HepG2 (cell line): ENCODE measurements at regions not wholly inside any gene's neighbourhood (a gene's known extent, or its start where the extent isn't known, plus 50 kb on each side); places are given as distances from the start of the nearest gene placed in this dataset.

ENCODE experiments used
- ATAC-seq: fragments of 200-7000 bp; cut with Tn5 transposase; 3 replicates; pipeline ENCODE4 v1.9.1; 2020; ENCODE audit warnings: mild to moderate bottlenecking, moderate library complexity
- BruUV-seq: library from RNA; stranded (reverse); fragments of 400-500 nt; replicated peaks from 2 replicates; lab custom pipeline; 2021; lab: Mats Ljungman, UMichigan
- CTCF ChIA-PET: fragments of 300-600 bp; formaldehyde crosslinking; extraction: SDS; loops from one replicate; lab custom pipeline; 2021; ENCODE audit warnings: low total read pairs, inconsistent platforms, low intra/inter-chr PET ratio; lab: Yijun Ruan, JAX
- POLR2A ChIA-PET: fragments of 350-600 bp; sonication (Branson Sonifier 250); formaldehyde crosslinking; loops from one replicate; lab custom pipeline; 2020; ENCODE audit warnings: antibody characterized with exemption, inconsistent platforms; lab: Yijun Ruan, JAX
- DNase-seq: peaks from one replicate; pipeline ENCODE4 v3.0.0-alpha.2; 2015; ENCODE audit warnings: low spot score
- FAIRE-seq: peaks from 3 replicates; lab custom pipeline; 2011; peaks lifted over from hg19 to GRCh38; lab: Jason Lieb, UNC
- H2AFZ ChIP-seq: one replicate; pipeline ENCODE4 v1.6.1; 2011; ENCODE audit warnings: low read length, inconsistent platforms
- H3K27ac ChIP-seq: fragments of 300-600 bp; 3 replicates; pipeline ENCODE4 v1.8.0; 2011; ENCODE audit warnings: mixed run types, mild to moderate bottlenecking, mixed read lengths, low read length, inconsistent platforms; ENCODE audit not compliant: insufficient read depth; ENCODE audit errors: extremely low read length
- H3K27me3 ChIP-seq, 2 experiments: fragments of 200-600 bp in 1 of 2; 2 replicates in 1 of 2; 3 replicates in 1 of 2; pipeline versions ENCODE4 v1.6.0 to v1.8.0; 2011; ENCODE audit warnings: low read length in 2 of 2, mild to moderate bottlenecking in 2 of 2, moderate library complexity in 2 of 2, inconsistent platforms in 1 of 2; ENCODE audit not compliant: insufficient read depth in 2 of 2, control insufficient read depth in 1 of 2
- H3K36me3 ChIP-seq, 2 experiments: fragments of 200-600 bp in 1 of 2; replicated peaks in 1 of 2; 2 replicates in 1 of 2; 3 replicates in 1 of 2; pipeline versions ENCODE4 v1.5.1 to v1.8.0; 2011; ENCODE audit warnings: low read length in 2 of 2, inconsistent platforms in 1 of 2; ENCODE audit not compliant: insufficient read depth in 2 of 2, control insufficient read depth in 1 of 2
- H3K4me1 ChIP-seq: 2 replicates; pipeline ENCODE4 v1.5.1; 2012; ENCODE audit warnings: low read length, inconsistent platforms; ENCODE audit not compliant: insufficient read depth
- H3K4me2 ChIP-seq: 2 replicates; pipeline ENCODE4 v1.6.0; 2011; ENCODE audit warnings: low read depth, low read length, inconsistent platforms
- H3K4me3 ChIP-seq, 3 experiments: fragments of 200-600 bp in 1 of 3; sonication (generic), shearing (Covaris generic) in 1 of 3; replicated peaks in 1 of 3; 2 replicates each; pipeline ENCODE4 v1.5.1; 2011 to 2016; ENCODE audit warnings: low read length in 3 of 3, inconsistent platforms in 2 of 3, low read depth in 2 of 3, mild to moderate bottlenecking in 2 of 3, control low read depth in 1 of 3, mixed read lengths in 1 of 3; ENCODE audit not compliant: insufficient read depth in 1 of 3
- H3K79me2 ChIP-seq: one replicate; pipeline ENCODE4 v1.6.1; 2011; ENCODE audit warnings: low read length, inconsistent platforms; ENCODE audit not compliant: insufficient read depth
- H3K9ac ChIP-seq: 2 replicates; pipeline ENCODE4 v1.6.0; 2011; ENCODE audit warnings: mild to moderate bottlenecking, low read depth, low read length, inconsistent platforms; ENCODE audit not compliant: insufficient read depth
- H3K9me3 ChIP-seq: 2 replicates; pipeline ENCODE4 v1.5.1; 2012; ENCODE audit warnings: mild to moderate bottlenecking, low read length
- H4K20me1 ChIP-seq: 2 replicates; pipeline ENCODE4 v1.6.0; 2011; ENCODE audit warnings: inconsistent platforms, mild to moderate bottlenecking, low read length, moderate library complexity; ENCODE audit not compliant: insufficient read depth
- CC2D1A ChIP-seq: sonication (generic); formaldehyde crosslinking; IDR thresholded peaks from 2 replicates; pipeline ENCODE4 v1.8.1; 2023; ENCODE audit warnings: mild to moderate bottlenecking, missing genetic modification reagents
- DPF2 ChIP-seq: sonication (generic); formaldehyde crosslinking; IDR thresholded peaks from 2 replicates; pipeline ENCODE4 v1.4.0; 2020; ENCODE audit warnings: mild to moderate bottlenecking, low read depth, missing genetic modification reagents, borderline replicate concordance
- FOXA3 ChIP-seq: IDR thresholded peaks from 2 replicates; pipeline ENCODE4 v1.6.1; 2016; ENCODE audit warnings: missing genetic modification reagents, missing compliant biosample characterization
- JUN ChIP-seq: sonication (generic); formaldehyde crosslinking; IDR thresholded peaks from 2 replicates; pipeline ENCODE4 v1.4.0; 2020; ENCODE audit warnings: mild to moderate bottlenecking, missing genetic modification reagents
- KLF11 ChIP-seq: IDR thresholded peaks from 2 replicates; pipeline ENCODE4 v1.6.1; 2016; ENCODE audit warnings: missing compliant biosample characterization
- NCOA2 ChIP-seq: sonication (generic); formaldehyde crosslinking; IDR thresholded peaks from 2 replicates; pipeline ENCODE4 v1.8.0; 2022; ENCODE audit warnings: inconsistent platforms
- NFIC ChIP-seq: IDR thresholded peaks from 2 replicates; pipeline ENCODE4 v1.6.1; 2012; ENCODE audit warnings: mild to moderate bottlenecking, low read length, inconsistent platforms
- NKX3-1 ChIP-seq: sonication (generic); formaldehyde crosslinking; IDR thresholded peaks from 2 replicates; pipeline ENCODE4 v1.5.0; 2020; ENCODE audit warnings: missing genetic modification reagents
- SNAPC2 ChIP-seq: sonication (generic); formaldehyde crosslinking; IDR thresholded peaks from 2 replicates; pipeline ENCODE4 v1.8.1; 2022; ENCODE audit warnings: mild to moderate bottlenecking, missing genetic modification reagents
- ZNF124 ChIP-seq: sonication (generic); formaldehyde crosslinking; IDR thresholded peaks from 2 replicates; pipeline ENCODE4 v1.4.0; 2020; ENCODE audit warnings: missing genetic modification reagents
- ZNF441 ChIP-seq: sonication (generic); formaldehyde crosslinking; IDR thresholded peaks from 2 replicates; pipeline ENCODE4 v1.7.0; 2021; ENCODE audit warnings: missing genetic modification reagents, borderline replicate concordance
- ZNF589 ChIP-seq: sonication (generic); formaldehyde crosslinking; conservative IDR thresholded peaks from 2 replicates; pipeline ENCODE4 v1.8.0; 2022; ENCODE audit warnings: mild to moderate bottlenecking, moderate library complexity, missing genetic modification reagents
- ZNF616 ChIP-seq: sonication (generic); formaldehyde crosslinking; IDR thresholded peaks from 2 replicates; pipeline ENCODE4 v1.5.0; 2020; ENCODE audit warnings: low read depth, mild to moderate bottlenecking, missing genetic modification reagents
- ZNF879 ChIP-seq: sonication (generic); formaldehyde crosslinking; IDR thresholded peaks from 2 replicates; pipeline ENCODE4 v1.8.1; 2023; ENCODE audit warnings: missing genetic modification reagents
- WGBS: methylation state at CpG from one replicate; pipeline ENCODE4 v1.1.6; 2017; ENCODE audit warnings: low lambda C conversion rate; 5-methylcytosine and 5-hydroxymethylcytosine counted together
- in situ Hi-C: cut with HindIII; loops from 2 replicates; pipeline ENCODE4 v1.10.0; 2017; ENCODE audit warnings: low pct_unique_long_range_greater_than_20kb; ENCODE audit not compliant: extremely low pct_ligation_motif_present
- intact Hi-C: fragments of 100-400 bp; cut with micrococcal nuclease; formaldehyde crosslinking; loops from one replicate; pipeline ENCODE4 v1.10.0; 2022; ENCODE audit not compliant: unreplicated experiment
- TF ChIP-seq, protein P1 (sequence below): sonication (generic); formaldehyde crosslinking; IDR thresholded peaks from 2 replicates; pipeline ENCODE4 v1.9.0; 2021; ENCODE audit warnings: missing genetic modification reagents, borderline replicate concordance
- TF ChIP-seq, protein P2 (sequence below): sonication (generic); formaldehyde crosslinking; conservative IDR thresholded peaks from 2 replicates; pipeline ENCODE4 v1.8.1; 2023; ENCODE audit warnings: missing genetic modification reagents

DNA sequence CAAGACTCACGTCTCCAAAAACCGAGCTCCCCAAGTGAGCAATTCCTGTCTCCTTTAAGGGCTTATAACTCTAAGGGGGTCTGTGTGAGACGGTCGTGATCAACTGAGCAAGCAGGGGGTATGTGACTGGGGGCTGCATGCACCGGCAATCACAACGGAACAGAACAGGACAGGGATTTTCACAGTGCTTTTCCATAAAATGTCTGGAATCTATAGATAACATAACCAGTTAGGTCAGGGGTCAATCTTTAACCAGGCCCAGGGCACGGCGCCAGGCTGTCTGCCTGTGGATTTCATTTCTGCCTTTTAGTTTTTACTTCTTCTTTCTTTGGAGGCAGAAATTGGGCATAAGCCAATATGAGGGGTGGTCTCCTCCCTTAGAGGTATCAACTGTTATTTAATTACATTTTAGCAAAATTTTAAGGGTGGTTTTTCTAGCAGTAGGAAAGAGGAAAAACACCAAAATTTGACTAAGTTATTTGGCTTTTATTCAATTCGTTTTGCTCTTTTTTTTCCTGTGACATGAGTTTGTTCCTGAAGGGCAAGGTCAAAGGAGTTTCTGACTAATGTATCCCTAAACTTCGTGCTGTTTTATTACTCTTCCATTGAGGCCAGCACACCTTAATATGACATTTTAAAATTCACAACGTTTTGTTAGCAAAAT, 121.4 kb upstream of the SEC61G start (continued):
- 0 out of 2 replicates have a peak, but pooled peaks have one; percentile 13 for TF ChIP-seq NCOA2 (CRISPR knock-in tag)
- no peak for TF ChIP-seq CC2D1A (CRISPR knock-in tag)
- 0 out of 2 replicates have a peak, but pooled peaks have one; percentile 2 for TF ChIP-seq FOXA3 (CRISPR knock-in tag)
- TF ChIP-seq NKX3-1 (CRISPR knock-in tag) = no peak
- no peak for TF ChIP-seq ZNF589 (CRISPR knock-in tag)

DNA sequence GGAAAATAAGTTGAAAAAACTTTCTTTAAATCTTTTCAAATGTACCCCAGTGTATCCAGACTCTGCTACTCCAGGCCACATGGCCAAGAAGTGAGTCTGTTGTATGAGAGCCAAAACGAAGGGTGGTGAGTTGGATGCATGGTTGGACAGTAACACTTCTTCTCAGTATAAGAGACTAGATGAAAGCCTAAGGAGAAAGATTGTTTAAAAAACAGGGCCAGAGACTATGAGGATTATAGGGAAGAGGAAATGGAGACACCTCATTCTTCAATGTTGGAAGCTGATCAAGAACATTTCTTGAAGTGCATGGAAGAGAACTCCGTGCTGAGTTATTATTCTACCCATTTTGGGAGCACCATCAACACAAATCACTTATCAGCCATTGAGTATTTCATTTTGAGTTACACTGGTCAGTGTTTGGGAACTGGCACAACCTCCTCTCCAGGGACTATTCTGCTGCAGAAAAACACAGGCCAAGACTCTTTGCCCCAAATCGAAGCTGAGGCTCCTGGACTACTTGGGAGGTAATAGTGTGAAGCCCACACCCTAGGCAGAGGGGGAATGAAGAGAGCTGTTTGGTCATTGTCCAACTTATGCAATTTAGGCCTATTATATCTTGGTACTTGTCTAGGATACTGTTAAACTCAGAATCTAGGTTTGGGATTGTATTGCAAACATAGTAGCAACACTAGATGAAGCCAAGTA, 123.0 kb upstream of the SEC61G start:
- 65% methylated on average over 3 of the region's 3 CpGs for WGBS
- FAIRE-seq = no peak
- H2AFZ ChIP-seq = no peak overlapping the region
- no peak overlapping the region for H3K27ac ChIP-seq
- in situ Hi-C loops = no loop called here
- H3K4me1 ChIP-seq = peaks cover 60% of the 10 kb centered on the region
- H4K20me1 ChIP-seq = no peaks in the 10 kb centered on the region
- no peak overlapping the region for H3K9ac ChIP-seq
- intact Hi-C loops = no loop called here
- no peak overlapping the region for H3K4me3 ChIP-seq
- ATAC-seq = no peak
- DNase-seq = no peak
- no peak overlapping the region for H3K4me2 ChIP-seq
- H3K36me3 ChIP-seq = no peaks in the 10 kb centered on the region
- no peaks in the 10 kb centered on the region for H3K79me2 ChIP-seq
- TF ChIP-seq ZNF616 (CRISPR knock-in tag) = no peak
- TF ChIP-seq ZNF879 (CRISPR knock-in tag) = no peak
- TF ChIP-seq SNAPC2 (CRISPR knock-in tag) = no peak
- no peak for TF ChIP-seq DPF2 (CRISPR knock-in tag)
- TF ChIP-seq NFIC = no peak
- no peak for TF ChIP-seq KLF11 (CRISPR knock-in tag)
- TF ChIP-seq ZNF124 (CRISPR knock-in tag) = no peak
- TF ChIP-seq, protein P1, sequence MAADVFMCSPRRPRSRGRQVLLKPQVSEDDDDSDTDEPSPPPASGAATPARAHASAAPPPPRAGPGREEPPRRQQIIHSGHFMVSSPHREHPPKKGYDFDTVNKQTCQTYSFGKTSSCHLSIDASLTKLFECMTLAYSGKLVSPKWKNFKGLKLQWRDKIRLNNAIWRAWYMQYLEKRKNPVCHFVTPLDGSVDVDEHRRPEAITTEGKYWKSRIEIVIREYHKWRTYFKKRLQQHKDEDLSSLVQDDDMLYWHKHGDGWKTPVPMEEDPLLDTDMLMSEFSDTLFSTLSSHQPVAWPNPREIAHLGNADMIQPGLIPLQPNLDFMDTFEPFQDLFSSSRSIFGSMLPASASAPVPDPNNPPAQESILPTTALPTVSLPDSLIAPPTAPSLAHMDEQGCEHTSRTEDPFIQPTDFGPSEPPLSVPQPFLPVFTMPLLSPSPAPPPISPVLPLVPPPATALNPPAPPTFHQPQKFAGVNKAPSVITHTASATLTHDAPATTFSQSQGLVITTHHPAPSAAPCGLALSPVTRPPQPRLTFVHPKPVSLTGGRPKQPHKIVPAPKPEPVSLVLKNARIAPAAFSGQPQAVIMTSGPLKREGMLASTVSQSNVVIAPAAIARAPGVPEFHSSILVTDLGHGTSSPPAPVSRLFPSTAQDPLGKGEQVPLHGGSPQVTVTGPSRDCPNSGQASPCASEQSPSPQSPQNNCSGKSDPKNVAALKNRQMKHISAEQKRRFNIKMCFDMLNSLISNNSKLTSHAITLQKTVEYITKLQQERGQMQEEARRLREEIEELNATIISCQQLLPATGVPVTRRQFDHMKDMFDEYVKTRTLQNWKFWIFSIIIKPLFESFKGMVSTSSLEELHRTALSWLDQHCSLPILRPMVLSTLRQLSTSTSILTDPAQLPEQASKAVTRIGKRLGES = no peak
- TF ChIP-seq ZNF441 (CRISPR knock-in tag) = no peak
- TF ChIP-seq, protein P2, sequence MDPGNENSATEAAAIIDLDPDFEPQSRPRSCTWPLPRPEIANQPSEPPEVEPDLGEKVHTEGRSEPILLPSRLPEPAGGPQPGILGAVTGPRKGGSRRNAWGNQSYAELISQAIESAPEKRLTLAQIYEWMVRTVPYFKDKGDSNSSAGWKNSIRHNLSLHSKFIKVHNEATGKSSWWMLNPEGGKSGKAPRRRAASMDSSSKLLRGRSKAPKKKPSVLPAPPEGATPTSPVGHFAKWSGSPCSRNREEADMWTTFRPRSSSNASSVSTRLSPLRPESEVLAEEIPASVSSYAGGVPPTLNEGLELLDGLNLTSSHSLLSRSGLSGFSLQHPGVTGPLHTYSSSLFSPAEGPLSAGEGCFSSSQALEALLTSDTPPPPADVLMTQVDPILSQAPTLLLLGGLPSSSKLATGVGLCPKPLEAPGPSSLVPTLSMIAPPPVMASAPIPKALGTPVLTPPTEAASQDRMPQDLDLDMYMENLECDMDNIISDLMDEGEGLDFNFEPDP = no peak
- no peak for TF ChIP-seq JUN (CRISPR knock-in tag)
- POLR2A ChIA-PET = no interaction called here
- no peaks in the 10 kb centered on the region for H3K9me3 ChIP-seq
- no peaks in the 10 kb centered on the region for H3K27me3 ChIP-seq
- no TSS peak for BruUV-seq
- CTCF ChIA-PET = no interaction called here
